ENCODE measurements at regions not wholly inside any gene's neighbourhood (a gene's known extent, or its start where the extent isn't known, plus 50 kb on each side); places are given as distances from the start of the nearest gene placed in this dataset.

- TF ChIP-seq GLIS3 (CRISPR knock-in tag; IDR thresholded peaks at IDR 0.05) (no peak), SNAI2 (CRISPR knock-in tag; IDR thresholded peaks at IDR 0.05) (no peak), ZFP30 (CRISPR knock-in tag; IDR thresholded peaks at IDR 0.05) (no peak)
- TF ChIP-seq, protein P1, sequence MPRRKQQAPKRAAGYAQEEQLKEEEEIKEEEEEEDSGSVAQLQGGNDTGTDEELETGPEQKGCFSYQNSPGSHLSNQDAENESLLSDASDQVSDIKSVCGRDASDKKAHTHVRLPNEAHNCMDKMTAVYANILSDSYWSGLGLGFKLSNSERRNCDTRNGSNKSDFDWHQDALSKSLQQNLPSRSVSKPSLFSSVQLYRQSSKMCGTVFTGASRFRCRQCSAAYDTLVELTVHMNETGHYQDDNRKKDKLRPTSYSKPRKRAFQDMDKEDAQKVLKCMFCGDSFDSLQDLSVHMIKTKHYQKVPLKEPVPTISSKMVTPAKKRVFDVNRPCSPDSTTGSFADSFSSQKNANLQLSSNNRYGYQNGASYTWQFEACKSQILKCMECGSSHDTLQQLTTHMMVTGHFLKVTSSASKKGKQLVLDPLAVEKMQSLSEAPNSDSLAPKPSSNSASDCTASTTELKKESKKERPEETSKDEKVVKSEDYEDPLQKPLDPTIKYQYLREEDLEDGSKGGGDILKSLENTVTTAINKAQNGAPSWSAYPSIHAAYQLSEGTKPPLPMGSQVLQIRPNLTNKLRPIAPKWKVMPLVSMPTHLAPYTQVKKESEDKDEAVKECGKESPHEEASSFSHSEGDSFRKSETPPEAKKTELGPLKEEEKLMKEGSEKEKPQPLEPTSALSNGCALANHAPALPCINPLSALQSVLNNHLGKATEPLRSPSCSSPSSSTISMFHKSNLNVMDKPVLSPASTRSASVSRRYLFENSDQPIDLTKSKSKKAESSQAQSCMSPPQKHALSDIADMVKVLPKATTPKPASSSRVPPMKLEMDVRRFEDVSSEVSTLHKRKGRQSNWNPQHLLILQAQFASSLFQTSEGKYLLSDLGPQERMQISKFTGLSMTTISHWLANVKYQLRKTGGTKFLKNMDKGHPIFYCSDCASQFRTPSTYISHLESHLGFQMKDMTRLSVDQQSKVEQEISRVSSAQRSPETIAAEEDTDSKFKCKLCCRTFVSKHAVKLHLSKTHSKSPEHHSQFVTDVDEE (CRISPR knock-in tag; IDR thresholded peaks at IDR 0.05): no peak
These were observed 97.7 kb downstream of the ING1 start for GRCh38 chr13:110811008-110811720.
